ENCODE measurements at regions not wholly inside any gene's neighbourhood (a gene's known extent, or its start where the extent isn't known, plus 50 kb on each side); places are given as distances from the start of the nearest gene placed in this dataset.

- intact Hi-C loops (cut with DNase I), result no loop called here
- TF ChIP-seq, protein P1, sequence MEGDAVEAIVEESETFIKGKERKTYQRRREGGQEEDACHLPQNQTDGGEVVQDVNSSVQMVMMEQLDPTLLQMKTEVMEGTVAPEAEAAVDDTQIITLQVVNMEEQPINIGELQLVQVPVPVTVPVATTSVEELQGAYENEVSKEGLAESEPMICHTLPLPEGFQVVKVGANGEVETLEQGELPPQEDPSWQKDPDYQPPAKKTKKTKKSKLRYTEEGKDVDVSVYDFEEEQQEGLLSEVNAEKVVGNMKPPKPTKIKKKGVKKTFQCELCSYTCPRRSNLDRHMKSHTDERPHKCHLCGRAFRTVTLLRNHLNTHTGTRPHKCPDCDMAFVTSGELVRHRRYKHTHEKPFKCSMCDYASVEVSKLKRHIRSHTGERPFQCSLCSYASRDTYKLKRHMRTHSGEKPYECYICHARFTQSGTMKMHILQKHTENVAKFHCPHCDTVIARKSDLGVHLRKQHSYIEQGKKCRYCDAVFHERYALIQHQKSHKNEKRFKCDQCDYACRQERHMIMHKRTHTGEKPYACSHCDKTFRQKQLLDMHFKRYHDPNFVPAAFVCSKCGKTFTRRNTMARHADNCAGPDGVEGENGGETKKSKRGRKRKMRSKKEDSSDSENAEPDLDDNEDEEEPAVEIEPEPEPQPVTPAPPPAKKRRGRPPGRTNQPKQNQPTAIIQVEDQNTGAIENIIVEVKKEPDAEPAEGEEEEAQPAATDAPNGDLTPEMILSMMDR (IDR thresholded peaks at IDR 0.05), result no peak
- TF ChIP-seq POLR2A (IDR thresholded peaks at IDR 0.05) (no peak), POLR2AphosphoS5 (IDR thresholded peaks at IDR 0.05) (no peak), EP300 (IDR thresholded peaks at IDR 0.05) (no peak)
- H3K4me3 ChIP-seq, result no peak overlapping the region
- H3K27ac ChIP-seq, result no peak overlapping the region
- 85 to 89% methylated on average over 5 of the region's 5 CpGs for WGBS, 2 donors
- H3K36me3 ChIP-seq, result no peaks in the 10 kb centered on the region
- H3K27me3 ChIP-seq, result no peaks in the 10 kb centered on the region
- H3K9me3 ChIP-seq, result no peaks in the 10 kb centered on the region
- DNase-seq, result peak; percentile 26
- H3K4me1 ChIP-seq, result no peaks in the 10 kb centered on the region
Measured at GRCh38 chr10:47060356-47060755, 149.1 kb downstream of the PTPN20 start.

DNA sequence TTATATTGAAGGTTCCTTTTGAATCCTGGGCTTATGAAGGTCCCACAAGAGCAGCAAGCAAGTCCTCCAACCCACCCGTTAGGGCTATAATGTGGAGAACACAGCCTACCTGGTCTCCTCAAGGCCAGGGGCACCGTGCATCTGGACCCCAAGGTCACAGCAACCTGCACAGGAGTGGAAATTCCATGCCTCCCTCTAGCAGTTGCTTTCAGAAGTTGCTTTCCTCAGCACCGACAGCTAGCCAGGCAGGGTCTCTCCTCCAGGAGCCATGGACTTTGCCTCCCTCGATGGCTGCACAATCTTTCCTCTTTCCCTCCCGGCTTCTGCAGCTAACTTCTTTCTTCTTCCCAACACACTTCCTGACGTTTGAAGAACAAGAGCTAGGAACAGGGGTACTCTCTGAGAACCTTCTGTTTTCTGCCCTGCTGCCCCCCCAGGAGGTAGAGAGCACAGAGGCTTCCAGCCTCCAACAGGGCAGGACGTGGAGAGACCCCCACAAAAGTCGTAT, 149.8 kb downstream of the PTPN20 start:
- Histone ChIP-seq H3K27ac (no peak overlapping the region), H3K27me3 (no peaks in the 10 kb centered on the region), H3K4me1 (no peaks in the 10 kb centered on the region), H3K4me3 (no peak overlapping the region), H3K9me3 (no peaks in the 10 kb centered on the region), H3K36me3 (no peaks in the 10 kb centered on the region)
- peak; percentile 39 for DNase-seq
- TF ChIP-seq, protein P1 (IDR thresholded peaks at IDR 0.05), result no peak
- TF ChIP-seq POLR2A (IDR thresholded peaks at IDR 0.05) (no peak), EP300 (IDR thresholded peaks at IDR 0.05) (no peak), POLR2AphosphoS5 (IDR thresholded peaks at IDR 0.05) (no peak)
- 47 to 75% methylated on average over 8 of the region's 8 CpGs for WGBS, 2 donors
- intact Hi-C loops (cut with DNase I), result no loop called here

DNA sequence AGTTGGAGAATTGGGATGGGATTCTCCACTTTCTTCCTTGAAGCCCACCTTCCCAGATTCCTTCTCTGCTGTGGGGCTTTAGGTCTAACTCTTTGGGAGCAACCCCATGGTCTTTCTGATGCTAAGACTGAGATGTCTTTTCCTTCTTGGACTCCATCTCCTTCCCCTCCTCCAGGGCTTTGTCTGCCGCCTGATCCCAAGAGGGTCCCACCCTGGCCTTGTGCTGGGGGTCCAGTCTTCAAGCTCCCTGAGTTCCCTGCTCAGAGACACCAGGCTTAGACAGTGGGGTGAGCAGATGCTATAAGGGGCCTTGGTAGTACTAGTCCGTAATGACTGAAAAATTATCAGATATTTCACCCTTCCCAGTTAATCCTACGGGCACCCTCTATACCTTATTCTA, 150.5 kb downstream of the PTPN20 start:
- H3K27me3 ChIP-seq, result no peaks in the 10 kb centered on the region
- no peak overlapping the region for H3K27ac ChIP-seq
- no peaks in the 10 kb centered on the region for H3K36me3 ChIP-seq
- no peak overlapping the region for H3K4me3 ChIP-seq
- peak; percentile 39 for DNase-seq
- intact Hi-C loops (cut with DNase I), result no loop called here
- H3K4me1 ChIP-seq, result no peaks in the 10 kb centered on the region
- TF ChIP-seq, protein P1 (IDR thresholded peaks at IDR 0.05), result no peak
- TF ChIP-seq POLR2AphosphoS5 (IDR thresholded peaks at IDR 0.05), result no peak
- TF ChIP-seq POLR2A (IDR thresholded peaks at IDR 0.05), result no peak
- no peak for TF ChIP-seq EP300 (IDR thresholded peaks at IDR 0.05)
- 79 to 94% methylated on average over 3 of the region's 3 CpGs for WGBS, 2 donors
- H3K9me3 ChIP-seq, result no peaks in the 10 kb centered on the region

GRCh38 chr10:47062441-47063200, 151.4 kb downstream of the PTPN20 start:
- Histone ChIP-seq H3K36me3 (no peaks in the 10 kb centered on the region), H3K27me3 (no peaks in the 10 kb centered on the region), H3K4me1 (no peaks in the 10 kb centered on the region), H3K9me3 (no peaks in the 10 kb centered on the region), H3K4me3 (no peak overlapping the region), H3K27ac (no peak overlapping the region)
- DNase-seq, result peak; percentile 40
- TF ChIP-seq, protein P1 (IDR thresholded peaks at IDR 0.05), result no peak
- intact Hi-C loops (cut with DNase I), result no loop called here
- 66 to 68% methylated on average over 12 of the region's 12 CpGs for WGBS, 2 donors

- 45 to 82% methylated on average over 1 of the region's 1 CpG for WGBS, 2 donors
- no peaks in the 10 kb centered on the region for H3K36me3 ChIP-seq
- TF ChIP-seq EP300 (IDR thresholded peaks at IDR 0.05) (no peak), POLR2AphosphoS5 (IDR thresholded peaks at IDR 0.05) (no peak), POLR2A (IDR thresholded peaks at IDR 0.05) (no peak)
- TF ChIP-seq, protein P1 (IDR thresholded peaks at IDR 0.05), result no peak
- no peaks in the 10 kb centered on the region for H3K4me1 ChIP-seq
- DNase-seq, result no peak
- intact Hi-C loops (cut with DNase I), result no loop called here
- no peak overlapping the region for H3K4me3 ChIP-seq
- H3K27ac ChIP-seq, result no peak overlapping the region
- no peaks in the 10 kb centered on the region for H3K9me3 ChIP-seq
- no peaks in the 10 kb centered on the region for H3K27me3 ChIP-seq
Measured at GRCh38 chr10:47063858-47064257, 152.6 kb downstream of the PTPN20 start.

Data from sigmoid colon (tissue), 6 donors.